ENCODE measurements at regions not wholly inside any gene's neighbourhood (a gene's known extent, or its start where the extent isn't known, plus 50 kb on each side); places are given as distances from the start of the nearest gene placed in this dataset.

- Histone ChIP-seq H3K9me3 (no peaks in the 10 kb centered on the region), H3K27me3 (no peaks in the 10 kb centered on the region), H3K4me1 (no peaks in the 10 kb centered on the region), H3K4me3 (no peak overlapping the region), H3K36me3 (no peaks in the 10 kb centered on the region), H3K27ac (no peak overlapping the region)
- no peak for TF ChIP-seq CTCF (IDR thresholded peaks at IDR 0.05)
- TF ChIP-seq POLR2A (IDR thresholded peaks at IDR 0.05) = no peak
- intact Hi-C loops (cut with DNase I; ENCODE audit: low total_unique reads) = no loop called here
- no peak for DNase-seq
These were observed 80.7 kb upstream of the MAGI2 start for GRCh38 chr7:79534128-79534527.

- intact Hi-C loops (cut with DNase I; ENCODE audit: low total_unique reads) = no loop called here
- TF ChIP-seq POLR2A (IDR thresholded peaks at IDR 0.05) (no peak), CTCF (IDR thresholded peaks at IDR 0.05) (no peak)
- no peaks in the 10 kb centered on the region for H3K36me3 ChIP-seq
- H3K27ac ChIP-seq = no peak overlapping the region
- no peaks in the 10 kb centered on the region for H3K27me3 ChIP-seq
- no peak for DNase-seq
- H3K4me1 ChIP-seq = no peaks in the 10 kb centered on the region
- no peak overlapping the region for H3K4me3 ChIP-seq
- H3K9me3 ChIP-seq = no peaks in the 10 kb centered on the region
These were observed 78.6 kb upstream of the MAGI2 start for GRCh38 chr7:79531905-79532664.

GRCh38 chr7:79531116-79531515 lies 77.6 kb upstream of the MAGI2 start:
- DNase-seq = no peak
- Histone ChIP-seq H3K4me1 (no peaks in the 10 kb centered on the region), H3K9me3 (no peaks in the 10 kb centered on the region), H3K27me3 (no peaks in the 10 kb centered on the region), H3K36me3 (no peaks in the 10 kb centered on the region), H3K4me3 (no peak overlapping the region), H3K27ac (no peak overlapping the region)
- intact Hi-C loops (cut with DNase I; ENCODE audit: low total_unique reads) = no loop called here
- no peak for TF ChIP-seq POLR2A (IDR thresholded peaks at IDR 0.05)
- no peak for TF ChIP-seq CTCF (IDR thresholded peaks at IDR 0.05)

- Histone ChIP-seq H3K36me3 (no peaks in the 10 kb centered on the region), H3K4me3 (no peak overlapping the region), H3K27me3 (no peaks in the 10 kb centered on the region), H3K9me3 (no peaks in the 10 kb centered on the region), H3K4me1 (no peaks in the 10 kb centered on the region), H3K27ac (no peak overlapping the region)
- no peak for DNase-seq
- TF ChIP-seq CTCF (IDR thresholded peaks at IDR 0.05) (no peak), POLR2A (IDR thresholded peaks at IDR 0.05) (no peak)
- intact Hi-C loops (cut with DNase I; ENCODE audit: low total_unique reads) = no loop called here
These were observed 76.4 kb upstream of the MAGI2 start for GRCh38 chr7:79529881-79530235.

- Histone ChIP-seq H3K27ac (no peak overlapping the region), H3K27me3 (no peaks in the 10 kb centered on the region), H3K9me3 (no peaks in the 10 kb centered on the region), H3K4me3 (no peak overlapping the region), H3K4me1 (no peaks in the 10 kb centered on the region), H3K36me3 (no peaks in the 10 kb centered on the region)
- TF ChIP-seq CTCF (IDR thresholded peaks at IDR 0.05) (no peak), POLR2A (IDR thresholded peaks at IDR 0.05) (no peak)
- DNase-seq = no peak
- intact Hi-C loops (cut with DNase I; ENCODE audit: low total_unique reads) = no loop called here
These were observed 75.9 kb upstream of the MAGI2 start for GRCh38 chr7:79529214-79529880.

All from uterus (tissue), 3 donors.